GM19463 (cell line): ENCODE measurements at regions not wholly inside any gene's neighbourhood (a gene's known extent, or its start where the extent isn't known, plus 50 kb on each side); places are given as distances from the start of the nearest gene placed in this dataset.

ENCODE experiments used
- ATAC-seq: cut with Tn5 transposase; IDR thresholded peaks from one replicate; pipeline ENCODE4 v1.9.1; 2021; ENCODE audit warnings: mild to moderate bottlenecking, moderate library complexity; ENCODE audit not compliant: unreplicated experiment

GRCh38 chr1:82931006-82931405, 1067.9 kb downstream of the TTLL7 start:
- no peak for ATAC-seq

- no peak for ATAC-seq
Measured at GRCh38 chr1:82927753-82928152, 1071.2 kb downstream of the TTLL7 start.

GRCh38 chr1:82924666-82925065, 1074.3 kb downstream of the TTLL7 start:
- ATAC-seq: no peak

- no peak for ATAC-seq
Measured at GRCh38 chr1:82923931-82924330, 1075.0 kb downstream of the TTLL7 start.

GRCh38 chr1:82921759-82922158, 1077.2 kb downstream of the TTLL7 start:
- no peak for ATAC-seq

GRCh38 chr1:82920418-82921248, 1078.3 kb downstream of the TTLL7 start:
- no peak for ATAC-seq

GRCh38 chr1:82919837-82920236, 1079.1 kb downstream of the TTLL7 start:
- no peak for ATAC-seq

GRCh38 chr1:82907313-82907712, 1091.6 kb downstream of the TTLL7 start:
- ATAC-seq: no peak

- no peak for ATAC-seq
Measured at GRCh38 chr1:82903626-82904025, 1095.3 kb downstream of the TTLL7 start.

- ATAC-seq: no peak
Measured at GRCh38 chr1:82901561-82901960, 1097.4 kb downstream of the TTLL7 start.

- no peak for ATAC-seq
Measured at GRCh38 chr1:82901118-82901517, 1097.8 kb downstream of the TTLL7 start.

GRCh38 chr1:82899017-82899416, 1098.3 kb downstream of the ADGRL2 start:
- ATAC-seq: no peak

GRCh38 chr1:82897549-82897948, 1096.8 kb downstream of the ADGRL2 start:
- ATAC-seq: no peak

- ATAC-seq: no peak
Measured at GRCh38 chr1:82896036-82896435, 1095.3 kb downstream of the ADGRL2 start.

- no peak for ATAC-seq
Measured at GRCh38 chr1:82894635-82895034, 1093.9 kb downstream of the ADGRL2 start.

- no peak for ATAC-seq
Measured at GRCh38 chr1:82893712-82894470, 1093.2 kb downstream of the ADGRL2 start.

GRCh38 chr1:82880506-82880905, 1079.8 kb downstream of the ADGRL2 start:
- no peak for ATAC-seq

GRCh38 chr1:82879701-82880305, 1079.1 kb downstream of the ADGRL2 start:
- ATAC-seq: no peak

GRCh38 chr1:82875170-82875569, 1074.4 kb downstream of the ADGRL2 start:
- no peak for ATAC-seq

GRCh38 chr1:82874041-82874440, 1073.3 kb downstream of the ADGRL2 start:
- no peak for ATAC-seq

- ATAC-seq: no peak
Measured at GRCh38 chr1:82870332-82870731, 1069.6 kb downstream of the ADGRL2 start.

GRCh38 chr1:82867781-82868180, 1067.0 kb downstream of the ADGRL2 start:
- ATAC-seq: no peak
